GM12878 (cell line): ENCODE measurements at regions not wholly inside any gene's neighbourhood (a gene's known extent, or its start where the extent isn't known, plus 50 kb on each side); places are given as distances from the start of the nearest gene placed in this dataset.

ENCODE experiments used
- ATAC-seq: fragments of 200-7000 bp; cut with Tn5 transposase; 3 replicates; pipeline ENCODE4 v1.9.1; 2020; ENCODE audit warnings: mild to moderate bottlenecking, moderate library complexity
- BruUV-seq: library from RNA; stranded (reverse); fragments of 400-500 nt; replicated peaks from 2 replicates; lab custom pipeline; 2021; lab: Mats Ljungman, UMichigan
- CTCF ChIA-PET: fragments of 300-600 bp; sonication (Branson Sonifier 250); formaldehyde crosslinking; extraction: SDS; loops from one replicate; lab custom pipeline; 2021; ENCODE audit warnings: inconsistent platforms; lab: Yijun Ruan, JAX
- POLR2A ChIA-PET: fragments of 350-600 bp; formaldehyde crosslinking; extraction: SDS; loops from one replicate; lab custom pipeline; 2021; ENCODE audit warnings: inconsistent platforms; lab: Charles Lee
- RAD21 ChIA-PET: fragments of 300-600 bp; sonication (Branson Sonifier 250); formaldehyde crosslinking; loops from one replicate; lab custom pipeline; 2023; ENCODE audit warnings: antibody characterized with exemption; ENCODE audit not compliant: unreplicated experiment; lab: Charles Lee
- SMC1A ChIA-PET: fragments of 300-600 bp; sonication (Branson Sonifier 250); formaldehyde crosslinking; loops from one replicate; lab custom pipeline; 2023; ENCODE audit not compliant: unreplicated experiment, uncharacterized antibody; lab: Charles Lee
- DNase-seq: peaks from one replicate; pipeline ENCODE4 v3.0.0-alpha.2; 2011; ENCODE audit warnings: low read depth, low spot score
- FAIRE-seq: peaks from 3 replicates; lab custom pipeline; 2011; peaks lifted over from hg19 to GRCh38; lab: Jason Lieb, UNC
- H2AFZ ChIP-seq: 2 replicates; pipeline ENCODE4 v1.6.0; 2011; ENCODE audit warnings: low read depth, low read length, control low read depth; ENCODE audit not compliant: control insufficient read depth
- H3K27ac ChIP-seq: 2 replicates; pipeline ENCODE4 v1.5.1; 2011; ENCODE audit warnings: control low read depth; ENCODE audit not compliant: control insufficient read depth, insufficient read depth
- H3K27me3 ChIP-seq, 2 experiments: replicated peaks in 1 of 2; 2 replicates each; pipeline versions ENCODE4 v1.6.0 to v1.6.1; 2011; ENCODE audit warnings: low read length in 1 of 2; ENCODE audit not compliant: control insufficient read depth in 2 of 2, insufficient read depth in 2 of 2
- H3K36me3 ChIP-seq, 2 experiments: 2 replicates each; pipeline ENCODE4 v1.5.1; 2011; ENCODE audit warnings: low read length in 1 of 2; ENCODE audit not compliant: control insufficient read depth in 2 of 2, insufficient read depth in 2 of 2
- H3K4me1 ChIP-seq: 2 replicates; pipeline ENCODE4 v1.6.1; 2011; ENCODE audit warnings: mild to moderate bottlenecking, low read length, moderate library complexity, mixed read lengths; ENCODE audit not compliant: control insufficient read depth, insufficient read depth
- H3K4me2 ChIP-seq: 2 replicates; pipeline ENCODE4 v1.6.0; 2011; ENCODE audit warnings: control low read depth; ENCODE audit not compliant: control insufficient read depth, insufficient read depth
- H3K4me3 ChIP-seq: fragments of 200-600 bp; sonication (generic); 2 replicates; pipeline ENCODE4 v1.5.1; 2016
- H3K79me2 ChIP-seq: 2 replicates; pipeline ENCODE4 v1.6.0; 2011; ENCODE audit warnings: low read length; ENCODE audit not compliant: control insufficient read depth, insufficient read depth
- H3K9ac ChIP-seq: 2 replicates; pipeline ENCODE4 v1.8.0; 2011; ENCODE audit warnings: low read length, control low read depth, mixed read lengths; ENCODE audit not compliant: control insufficient read depth, insufficient read depth
- H3K9me3 ChIP-seq: replicated peaks from 3 replicates; pipeline ENCODE4 v1.5.1; 2011; ENCODE audit warnings: mild to moderate bottlenecking, low read length; ENCODE audit not compliant: control insufficient read depth, insufficient read depth
- H4K20me1 ChIP-seq: 2 replicates; pipeline ENCODE4 v1.6.0; 2011; ENCODE audit not compliant: control insufficient read depth, insufficient read depth
- ATF3 ChIP-seq: IDR thresholded peaks from 2 replicates; pipeline ENCODE4 v1.6.1; 2011; ENCODE audit warnings: low read depth, mild to moderate bottlenecking, low read length, moderate library complexity, borderline replicate concordance; ENCODE audit errors: extremely low read depth
- BHLHE40 ChIP-seq, 2 experiments: fragments of 450-650 bp in 1 of 2; IDR thresholded peaks; 2 replicates each; pipeline ENCODE4 v1.6.1; 2011 to 2017; ENCODE audit warnings: low read depth in 2 of 2, borderline replicate concordance in 1 of 2, improper control_type of control experiment in 1 of 2, low read length in 1 of 2, mild to moderate bottlenecking in 1 of 2
- CBFB ChIP-seq: IDR thresholded peaks from 2 replicates; pipeline ENCODE4 v1.6.1; 2016; ENCODE audit warnings: antibody characterized with exemption, low read depth
- CBX3 ChIP-seq: fragments of 200-600 bp; sonication (generic); IDR thresholded peaks from 2 replicates; pipeline ENCODE4 v1.6.1; 2016; ENCODE audit warnings: low read depth, borderline replicate concordance
- CHD2 ChIP-seq: IDR thresholded peaks from 2 replicates; pipeline ENCODE4 v1.6.1; 2011; ENCODE audit warnings: low read depth, low read length, improper control_type of control experiment, borderline replicate concordance
- ESRRA ChIP-seq: IDR thresholded peaks from 2 replicates; pipeline ENCODE4 v1.6.1; 2012; ENCODE audit warnings: mild to moderate bottlenecking, low read length, improper control_type of control experiment
- FOS ChIP-seq: IDR thresholded peaks from 3 replicates; pipeline ENCODE4 v1.6.1; 2011; ENCODE audit warnings: borderline replicate concordance; ENCODE audit not compliant: insufficient read length; ENCODE audit errors: extremely low read depth
- GABPA ChIP-seq: IDR thresholded peaks from 2 replicates; pipeline ENCODE4 v1.6.1; 2014; ENCODE audit warnings: antibody characterized with exemption, low read depth, mild to moderate bottlenecking, inconsistent platforms
- HDAC2 ChIP-seq: fragments of 200-600 bp; sonication (generic); IDR thresholded peaks from 2 replicates; pipeline ENCODE4 v1.6.1; 2017
- IKZF2 ChIP-seq, 2 experiments: fragments of 450-650 bp; IDR thresholded peaks; 2 replicates each; pipeline ENCODE4 v1.6.1; 2017; ENCODE audit warnings: mild to moderate bottlenecking in 2 of 2, moderate library complexity in 2 of 2
- IRF5 ChIP-seq: fragments of 450-650 bp; IDR thresholded peaks from 2 replicates; pipeline ENCODE4 v1.6.1; 2017; ENCODE audit warnings: borderline replicate concordance
- JUNB ChIP-seq: IDR thresholded peaks from 2 replicates; pipeline ENCODE4 v1.6.1; 2016; ENCODE audit warnings: antibody characterized with exemption, mild to moderate bottlenecking
- MXI1 ChIP-seq: fragments of 150-350 bp; IDR thresholded peaks from 2 replicates; pipeline ENCODE4 v1.6.1; 2011; ENCODE audit warnings: low read depth, mild to moderate bottlenecking, inconsistent platforms, low read length, improper control_type of control experiment
- POLR2AphosphoS2 ChIP-seq: IDR thresholded peaks from 2 replicates; pipeline ENCODE4 v1.6.1; 2011; ENCODE audit warnings: low read depth, mild to moderate bottlenecking, low read length, improper control_type of control experiment, moderate library complexity
- POU2F2 ChIP-seq: IDR thresholded peaks from 3 replicates; pipeline ENCODE4 v1.6.1; 2011; ENCODE audit warnings: low read depth, mild to moderate bottlenecking, low read length, borderline replicate concordance
- RELB ChIP-seq: fragments of 450-650 bp; IDR thresholded peaks from 2 replicates; pipeline ENCODE4 v1.6.1; 2017; ENCODE audit warnings: low read depth, mild to moderate bottlenecking, moderate library complexity
- SP1 ChIP-seq: IDR thresholded peaks from one replicate; pipeline ENCODE4 v1.6.1; 2011; ENCODE audit warnings: low read depth, low read length
- TCF12 ChIP-seq: IDR thresholded peaks from 2 replicates; pipeline ENCODE4 v1.6.1; 2011; ENCODE audit warnings: low read depth, mild to moderate bottlenecking, low read length
- ZNF274 ChIP-seq: IDR thresholded peaks from one replicate; pipeline ENCODE4 v1.8.0; 2011; ENCODE audit not compliant: insufficient read length, insufficient read depth
- WGBS: methylation state at CpG from one replicate; pipeline ENCODE4 v1.1.6; 2016; ENCODE audit warnings: low lambda C conversion rate; ENCODE audit not compliant: insufficient replicate concordance, insufficient coverage; ENCODE audit errors: missing lambda C conversion rate; 5-methylcytosine and 5-hydroxymethylcytosine counted together
- in situ Hi-C: fragments of 300-500 bp; cut with MboI; formaldehyde crosslinking; loops from 9 replicates; pipeline ENCODE4 v1.14.3; 2018; ENCODE audit warnings: mixed read lengths
- intact Hi-C: fragments of 100-400 bp; cut with micrococcal nuclease; formaldehyde crosslinking; loops from one replicate; pipeline ENCODE4 v1.14.2; 2022; ENCODE audit not compliant: unreplicated experiment

DNA sequence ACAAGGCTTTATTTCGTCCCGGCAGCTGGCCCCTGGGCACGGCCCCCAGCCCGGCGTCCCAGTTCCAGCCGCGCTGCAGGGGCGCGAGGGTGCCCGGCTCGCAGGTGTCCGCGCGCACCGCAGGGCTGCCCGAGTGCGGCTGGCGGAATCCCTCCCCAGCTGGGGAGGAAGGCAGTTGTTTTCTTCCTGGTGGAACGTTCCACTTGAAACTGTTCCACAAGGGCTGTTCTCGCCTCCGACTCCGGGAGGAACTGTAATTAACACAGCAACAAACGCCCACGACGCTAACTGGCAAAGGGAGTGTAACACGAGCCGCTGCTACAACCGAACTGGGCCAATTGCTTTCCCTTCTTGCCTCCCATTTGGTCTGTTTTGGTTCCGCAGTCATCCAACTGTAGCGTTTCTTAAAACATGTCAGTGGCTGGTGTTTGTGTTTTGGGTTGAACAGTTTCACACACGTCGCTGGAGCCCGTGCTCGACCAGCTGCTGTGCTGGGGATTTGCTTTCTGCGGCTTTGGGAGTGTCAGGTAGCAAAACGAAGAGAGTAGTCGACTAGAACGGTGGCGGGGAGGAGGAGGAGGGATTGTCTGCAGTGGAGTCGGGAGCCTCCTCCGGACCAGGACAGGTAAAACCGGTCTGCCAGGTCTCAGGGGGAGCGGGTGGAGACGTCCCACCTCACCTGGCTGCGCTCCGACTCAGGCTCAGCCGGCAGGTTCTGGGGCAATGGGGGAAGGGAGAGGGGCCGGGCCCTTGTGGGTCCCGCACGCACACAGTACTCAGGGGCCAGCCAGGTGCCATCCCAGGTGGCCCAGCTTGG lies 131.6 kb upstream of the NIPBL start:
- RAD21 ChIA-PET: interaction anchor here (0.9 to 1.1 kb wide), 3 partner anchors 22 to 125 kb away, joined by 3 to 5 read pairs (median 4); no protein-coding TSS in a partner anchor
- SMC1A ChIA-PET: interaction anchor here (0.9 to 2.4 kb wide), 4 partner anchors 9 to 209 kb away, joined by 3 to 12 read pairs (median 4); no protein-coding TSS in a partner anchor
- no peak for DNase-seq
- peak; percentile 38 for FAIRE-seq
- Histone ChIP-seq H3K4me3 (peak overlapping the region; percentile 59), H3K79me2 (no peaks in the 10 kb centered on the region), H3K27ac (no peak overlapping the region), H3K9ac (peak overlapping the region; percentile 49), H2AFZ (peak overlapping the region; percentile 92), H3K9me3 (no peaks in the 10 kb centered on the region), H3K4me2 (peak overlapping the region; percentile 99), H3K36me3 (no peaks in the 10 kb centered on the region), H4K20me1 (no peaks in the 10 kb centered on the region), H3K4me1 (peaks cover 5% of the 10 kb centered on the region; the same call in 1 of the 2 replicates), H3K27me3 (peaks cover 0 to 3% of the 10 kb centered on the region in 2 experiments; a peak in 1 of 4 replicates)
- intact Hi-C loops (loop anchor here (2.0 kb wide), 1 partner anchor 196 kb away; no protein-coding TSS in a partner anchor), in situ Hi-C loops (no loop called here)
- no TSS peak for BruUV-seq
- 7% methylated on average over 50 of the region's 50 CpGs for WGBS
- CTCF ChIA-PET: interaction anchor here (0.9 to 4.5 kb wide), 7 partner anchors 10 to 260 kb away, joined by 3 to 47 read pairs (median 6); no protein-coding TSS in a partner anchor
- POLR2A ChIA-PET: no interaction called here
- peak; percentile 83 for ATAC-seq
- no peak for TF ChIP-seq FOS
- no peak for TF ChIP-seq HDAC2
- TF ChIP-seq ATF3: no peak
- no peak for TF ChIP-seq IRF5
- no peak for TF ChIP-seq CBX3
- TF ChIP-seq POU2F2: no peak
- no peak for TF ChIP-seq ZNF274
- TF ChIP-seq IKZF2 (IDR thresholded peaks at IDR 0.05): peak in 1 of 2 experiments; percentile 7; a peak in 1 of 4 replicates
- no peak for TF ChIP-seq SP1
- TF ChIP-seq JUNB: no peak
- no peak for TF ChIP-seq CBFB
- TF ChIP-seq MXI1: no peak
- TF ChIP-seq GABPA: no peak
- 0 out of 2 replicates have a peak, but pooled peaks have one; percentile 17 for TF ChIP-seq CHD2
- no peak for TF ChIP-seq RELB
- peak; percentile 73 for TF ChIP-seq TCF12
- TF ChIP-seq BHLHE40 (IDR thresholded peaks at IDR 0.05; ENCODE audit: borderline replicate concordance in 1 of 2, low read depth in 2 of 2, low read length in 1 of 2): peak; percentile 7 to 30; a peak in 1 of 4 replicates
- no peak for TF ChIP-seq POLR2AphosphoS2
- no peak for TF ChIP-seq ESRRA
